ENCODE measurements at regions not wholly inside any gene's neighbourhood (a gene's known extent, or its start where the extent isn't known, plus 50 kb on each side); places are given as distances from the start of the nearest gene placed in this dataset.

- no peak for DNase-seq
- Histone ChIP-seq H3K4ac (ENCODE audit: low read depth, low read length) (no peak overlapping the region), H3K14ac (ENCODE audit: low read length) (no peak overlapping the region), H3K23ac (ENCODE audit: low read length) (no peak overlapping the region), H2AK5ac (ENCODE audit: low read length) (no peak overlapping the region), H2BK5ac (ENCODE audit: low read depth, low read length, poor library complexity) (no peak overlapping the region), H3K27ac (ENCODE audit: low read depth, low read length) (no peak overlapping the region), H3K4me3 (ENCODE audit: low read depth, low read length) (no peak overlapping the region), H2AFZ (ENCODE audit: insufficient read depth, low read length, poor library complexity) (no peak overlapping the region), H4K91ac (ENCODE audit: low read depth, low read length) (no peak overlapping the region), H3K79me1 (ENCODE audit: low read length) (no peaks in the 10 kb centered on the region), H3K4me2 (ENCODE audit: low read length) (no peak overlapping the region), H3K9me3 (ENCODE audit: insufficient read depth, low read depth, low read length) (no peaks in the 10 kb centered on the region), H3K9ac (ENCODE audit: low read length) (no peak overlapping the region), H2BK12ac (ENCODE audit: low read length) (no peak overlapping the region), H3K36me3 (ENCODE audit: control insufficient read depth in 1 of 2, insufficient read depth in 2 of 2, low read length in 2 of 2) (no peaks in the 10 kb centered on the region), H4K12ac (ENCODE audit: low read depth, low read length) (no peak overlapping the region), H3K27me3 (ENCODE audit: insufficient read depth, low read length) (no peaks in the 10 kb centered on the region), H3K79me2 (ENCODE audit: control insufficient read depth, insufficient read depth, low read length, poor library complexity) (no peaks in the 10 kb centered on the region), H4K8ac (ENCODE audit: low read depth, low read length) (no peak overlapping the region), H3K4me1 (ENCODE audit: control insufficient read depth in 1 of 2, insufficient read depth in 2 of 2, low read length in 2 of 2) (no peaks in the 10 kb centered on the region), H3K18ac (ENCODE audit: low read length) (no peak overlapping the region), H2BK120ac (ENCODE audit: insufficient read depth, low read length, poor library complexity) (no peak overlapping the region)
- no CpG with 5 or more reads among the region's 5 CpGs for WGBS (ENCODE audit: extremely low coverage, insufficient coverage, insufficient read length)
Observed at GRCh38 chr14:26216786-26217185, 381.0 kb downstream of the NOVA1 start.

- no peaks in the 10 kb centered on the region for H3K79me2 ChIP-seq (ENCODE audit: control insufficient read depth, insufficient read depth, low read length, poor library complexity)
- H3K9ac ChIP-seq (ENCODE audit: low read length) = no peak overlapping the region
- no peaks in the 10 kb centered on the region for H3K4me1 ChIP-seq (ENCODE audit: control insufficient read depth in 1 of 2, insufficient read depth in 2 of 2, low read length in 2 of 2)
- DNase-seq = no peak
- no peak overlapping the region for H3K14ac ChIP-seq (ENCODE audit: low read length)
- H3K18ac ChIP-seq (ENCODE audit: low read length) = no peak overlapping the region
- H3K36me3 ChIP-seq (ENCODE audit: control insufficient read depth in 1 of 2, insufficient read depth in 2 of 2, low read length in 2 of 2) = no peaks in the 10 kb centered on the region
- no peak overlapping the region for H2BK5ac ChIP-seq (ENCODE audit: low read depth, low read length, poor library complexity)
- H3K4me3 ChIP-seq (ENCODE audit: low read depth, low read length) = no peak overlapping the region
- H3K27ac ChIP-seq (ENCODE audit: low read depth, low read length) = no peak overlapping the region
- H3K23ac ChIP-seq (ENCODE audit: low read length) = no peak overlapping the region
- H3K9me3 ChIP-seq (ENCODE audit: insufficient read depth, low read depth, low read length) = no peaks in the 10 kb centered on the region
- no peak overlapping the region for H3K4ac ChIP-seq (ENCODE audit: low read depth, low read length)
- WGBS (ENCODE audit: extremely low coverage, insufficient coverage, insufficient read length) = no CpG with 5 or more reads among the region's 1 CpG
- H4K91ac ChIP-seq (ENCODE audit: low read depth, low read length) = no peak overlapping the region
- H2AFZ ChIP-seq (ENCODE audit: insufficient read depth, low read length, poor library complexity) = no peak overlapping the region
- H4K12ac ChIP-seq (ENCODE audit: low read depth, low read length) = no peak overlapping the region
- no peak overlapping the region for H2AK5ac ChIP-seq (ENCODE audit: low read length)
- H2BK120ac ChIP-seq (ENCODE audit: insufficient read depth, low read length, poor library complexity) = no peak overlapping the region
- H4K8ac ChIP-seq (ENCODE audit: low read depth, low read length) = no peak overlapping the region
- no peak overlapping the region for H2BK12ac ChIP-seq (ENCODE audit: low read length)
- no peaks in the 10 kb centered on the region for H3K27me3 ChIP-seq (ENCODE audit: insufficient read depth, low read length)
- H3K79me1 ChIP-seq (ENCODE audit: low read length) = no peaks in the 10 kb centered on the region
- H3K4me2 ChIP-seq (ENCODE audit: low read length) = no peak overlapping the region
Observed at GRCh38 chr14:26213846-26214575, 383.8 kb downstream of the NOVA1 start.

GRCh38 chr14:26209699-26210098 is 388.1 kb downstream of the NOVA1 start:
- no peak overlapping the region for H3K4me3 ChIP-seq (ENCODE audit: low read depth, low read length)
- no peak overlapping the region for H3K4ac ChIP-seq (ENCODE audit: low read depth, low read length)

GRCh38 chr14:26206640-26207039 is 391.2 kb downstream of the NOVA1 start:
- Histone ChIP-seq H4K8ac (ENCODE audit: low read depth, low read length) (no peak overlapping the region), H3K4me1 (ENCODE audit: control insufficient read depth in 1 of 2, insufficient read depth in 2 of 2, low read length in 2 of 2) (no peaks in the 10 kb centered on the region), H2BK12ac (ENCODE audit: low read length) (no peak overlapping the region), H3K4ac (ENCODE audit: low read depth, low read length) (no peak overlapping the region), H4K91ac (ENCODE audit: low read depth, low read length) (no peak overlapping the region), H3K9me3 (ENCODE audit: insufficient read depth, low read depth, low read length) (peaks cover 2% of the 10 kb centered on the region), H3K79me2 (ENCODE audit: control insufficient read depth, insufficient read depth, low read length, poor library complexity) (no peaks in the 10 kb centered on the region), H3K27me3 (ENCODE audit: insufficient read depth, low read length) (no peaks in the 10 kb centered on the region), H3K18ac (ENCODE audit: low read length) (no peak overlapping the region), H3K9ac (ENCODE audit: low read length) (no peak overlapping the region), H4K12ac (ENCODE audit: low read depth, low read length) (no peak overlapping the region), H3K79me1 (ENCODE audit: low read length) (no peaks in the 10 kb centered on the region), H2AK5ac (ENCODE audit: low read length) (no peak overlapping the region), H3K14ac (ENCODE audit: low read length) (no peak overlapping the region), H3K36me3 (ENCODE audit: control insufficient read depth in 1 of 2, insufficient read depth in 2 of 2, low read length in 2 of 2) (no peaks in the 10 kb centered on the region), H2BK120ac (ENCODE audit: insufficient read depth, low read length, poor library complexity) (no peak overlapping the region), H2BK5ac (ENCODE audit: low read depth, low read length, poor library complexity) (no peak overlapping the region), H2AFZ (ENCODE audit: insufficient read depth, low read length, poor library complexity) (no peak overlapping the region), H3K27ac (ENCODE audit: low read depth, low read length) (no peak overlapping the region), H3K4me3 (ENCODE audit: low read depth, low read length) (no peak overlapping the region), H3K23ac (ENCODE audit: low read length) (no peak overlapping the region), H3K4me2 (ENCODE audit: low read length) (no peak overlapping the region)
- DNase-seq = no peak
- no CpG with 5 or more reads among the region's 2 CpGs for WGBS (ENCODE audit: extremely low coverage, insufficient coverage, insufficient read length)

More at GRCh38 chr14:26209699-26210098, 388.1 kb downstream of the NOVA1 start:
- Histone ChIP-seq H3K4me2 (ENCODE audit: low read length) (no peak overlapping the region), H3K79me2 (ENCODE audit: control insufficient read depth, insufficient read depth, low read length, poor library complexity) (no peaks in the 10 kb centered on the region), H3K36me3 (ENCODE audit: control insufficient read depth in 1 of 2, insufficient read depth in 2 of 2, low read length in 2 of 2) (no peaks in the 10 kb centered on the region), H3K18ac (ENCODE audit: low read length) (no peak overlapping the region), H2BK12ac (ENCODE audit: low read length) (no peak overlapping the region), H3K23ac (ENCODE audit: low read length) (no peak overlapping the region), H2AFZ (ENCODE audit: insufficient read depth, low read length, poor library complexity) (no peak overlapping the region), H2AK5ac (ENCODE audit: low read length) (no peak overlapping the region), H3K27me3 (ENCODE audit: insufficient read depth, low read length) (no peaks in the 10 kb centered on the region), H2BK5ac (ENCODE audit: low read depth, low read length, poor library complexity) (no peak overlapping the region), H3K9me3 (ENCODE audit: insufficient read depth, low read depth, low read length) (no peaks in the 10 kb centered on the region), H4K12ac (ENCODE audit: low read depth, low read length) (no peak overlapping the region), H3K79me1 (ENCODE audit: low read length) (no peaks in the 10 kb centered on the region), H3K9ac (ENCODE audit: low read length) (no peak overlapping the region), H3K14ac (ENCODE audit: low read length) (no peak overlapping the region), H4K8ac (ENCODE audit: low read depth, low read length) (no peak overlapping the region), H3K27ac (ENCODE audit: low read depth, low read length) (no peak overlapping the region), H4K91ac (ENCODE audit: low read depth, low read length) (no peak overlapping the region), H2BK120ac (ENCODE audit: insufficient read depth, low read length, poor library complexity) (no peak overlapping the region), H3K4me1 (ENCODE audit: control insufficient read depth in 1 of 2, insufficient read depth in 2 of 2, low read length in 2 of 2) (no peaks in the 10 kb centered on the region)
- no CpG with 5 or more reads among the region's 2 CpGs for WGBS (ENCODE audit: extremely low coverage, insufficient coverage, insufficient read length)
- DNase-seq = no peak
